ENCODE measurements at regions not wholly inside any gene's neighbourhood (a gene's known extent, or its start where the extent isn't known, plus 50 kb on each side); places are given as distances from the start of the nearest gene placed in this dataset.

GRCh38 chr17:15886221-15886620 lies 58.7 kb upstream of the ADORA2B start:
- H3K27me3 ChIP-seq (ENCODE audit: insufficient read depth in 3 of 3, low read length in 2 of 3), result peaks cover 0 to 4% (median 0%) of the 10 kb centered on the region in 3 donors
- ATAC-seq, result no peak
- 0 to 84% (median 84%) methylated on average over 1 to 8 of the region's 8 CpGs for WGBS, 3 donors
- no peaks in the 10 kb centered on the region for H3K36me3 ChIP-seq (ENCODE audit: insufficient read depth in 1 of 2, low read depth in 1 of 2)
- intact Hi-C loops (cut with DNase I), result no loop called here
- no peaks in the 10 kb centered on the region for H3K9me3 ChIP-seq
- DNase-seq, result no peak
- H3K4me3 ChIP-seq, result no peak overlapping the region
- TF ChIP-seq, protein P1, sequence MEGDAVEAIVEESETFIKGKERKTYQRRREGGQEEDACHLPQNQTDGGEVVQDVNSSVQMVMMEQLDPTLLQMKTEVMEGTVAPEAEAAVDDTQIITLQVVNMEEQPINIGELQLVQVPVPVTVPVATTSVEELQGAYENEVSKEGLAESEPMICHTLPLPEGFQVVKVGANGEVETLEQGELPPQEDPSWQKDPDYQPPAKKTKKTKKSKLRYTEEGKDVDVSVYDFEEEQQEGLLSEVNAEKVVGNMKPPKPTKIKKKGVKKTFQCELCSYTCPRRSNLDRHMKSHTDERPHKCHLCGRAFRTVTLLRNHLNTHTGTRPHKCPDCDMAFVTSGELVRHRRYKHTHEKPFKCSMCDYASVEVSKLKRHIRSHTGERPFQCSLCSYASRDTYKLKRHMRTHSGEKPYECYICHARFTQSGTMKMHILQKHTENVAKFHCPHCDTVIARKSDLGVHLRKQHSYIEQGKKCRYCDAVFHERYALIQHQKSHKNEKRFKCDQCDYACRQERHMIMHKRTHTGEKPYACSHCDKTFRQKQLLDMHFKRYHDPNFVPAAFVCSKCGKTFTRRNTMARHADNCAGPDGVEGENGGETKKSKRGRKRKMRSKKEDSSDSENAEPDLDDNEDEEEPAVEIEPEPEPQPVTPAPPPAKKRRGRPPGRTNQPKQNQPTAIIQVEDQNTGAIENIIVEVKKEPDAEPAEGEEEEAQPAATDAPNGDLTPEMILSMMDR (IDR thresholded peaks at IDR 0.05), result no peak
- H3K4me1 ChIP-seq, result no peaks in the 10 kb centered on the region
- H3K27ac ChIP-seq, result no peak overlapping the region

DNA sequence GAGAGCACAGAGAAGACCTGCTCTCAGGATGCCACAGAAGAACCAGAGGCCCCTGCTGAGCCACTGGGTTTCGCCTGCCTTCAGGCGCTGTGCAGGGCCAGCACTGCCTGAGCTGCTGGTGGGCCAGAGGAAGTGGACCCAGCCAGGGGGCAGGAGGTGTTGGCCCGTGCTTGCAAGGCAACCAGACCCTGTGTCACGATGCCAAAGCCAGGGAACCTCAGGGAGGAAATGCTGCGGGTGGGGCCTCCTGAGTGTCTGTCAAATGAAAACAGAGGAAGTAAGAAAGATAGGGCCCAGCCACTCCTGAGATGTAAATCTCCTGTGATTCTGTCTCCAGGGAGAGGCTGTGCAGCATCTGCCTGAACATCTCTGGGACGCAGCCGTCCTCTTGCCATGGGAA lies 58.1 kb upstream of the ADORA2B start:
- Histone ChIP-seq H3K36me3 (ENCODE audit: insufficient read depth in 1 of 2, low read depth in 1 of 2) (no peaks in the 10 kb centered on the region), H3K4me3 (no peak overlapping the region), H3K27ac (no peak overlapping the region), H3K9me3 (no peaks in the 10 kb centered on the region), H3K4me1 (no peaks in the 10 kb centered on the region), H3K27me3 (ENCODE audit: insufficient read depth in 3 of 3, low read length in 2 of 3) (peaks cover 0 to 4% (median 0%) of the 10 kb centered on the region in 3 donors)
- WGBS, 3 donors, result 52 to 55% methylated on average over 6 to 7 of the region's 7 CpGs; no CpG with 5 or more reads in 1 of the 3 donors
- DNase-seq, result no peak
- TF ChIP-seq, protein P1 (IDR thresholded peaks at IDR 0.05), result no peak
- intact Hi-C loops (cut with DNase I), result no loop called here
- no peak for ATAC-seq

DNA sequence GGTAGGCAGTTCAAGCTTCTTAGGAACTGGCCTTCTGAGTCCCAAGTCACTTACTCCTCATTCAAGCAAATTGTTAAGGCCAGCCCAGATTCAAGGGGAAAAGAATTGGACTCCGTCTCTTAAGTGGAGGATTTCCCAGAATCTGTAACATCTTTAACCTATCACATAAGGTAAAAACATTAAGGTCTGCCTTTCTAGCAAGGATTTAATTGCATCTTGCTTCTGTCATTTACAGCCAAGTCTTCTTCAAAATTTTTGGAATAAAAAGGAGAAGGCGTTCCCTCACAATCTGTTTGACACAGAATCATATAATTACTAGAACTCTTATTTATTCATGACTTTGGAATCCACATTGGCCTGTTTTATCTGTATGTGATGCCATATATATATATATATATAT lies 56.5 kb upstream of the ADORA2B start:
- 90 to 92% methylated on average over 2 of the region's 2 CpGs; no CpG with 5 or more reads in 1 of the 3 donors for WGBS, 3 donors

GRCh38 chr17:15890279-15890892 lies 54.5 kb upstream of the ADORA2B start:
- Histone ChIP-seq H3K36me3 (ENCODE audit: insufficient read depth in 1 of 2, low read depth in 1 of 2) (no peaks in the 10 kb centered on the region), H3K4me1 (no peaks in the 10 kb centered on the region), H3K27ac (no peak overlapping the region), H3K27me3 (ENCODE audit: insufficient read depth in 3 of 3, low read length in 2 of 3) (peaks cover 0 to 4% (median 0%) of the 10 kb centered on the region in 3 donors), H3K9me3 (no peaks in the 10 kb centered on the region), H3K4me3 (no peak overlapping the region)
- intact Hi-C loops (cut with DNase I), result no loop called here
- no peak for ATAC-seq
- TF ChIP-seq, protein P1 (IDR thresholded peaks at IDR 0.05), result no peak
- no peak for DNase-seq
- 70 to 81% (median 75%) methylated on average over 3 of the region's 3 CpGs for WGBS, 3 donors

More for the DNA sequence above, 56.5 kb upstream of the ADORA2B start:
- DNase-seq (no peak), ATAC-seq (no peak)
- H3K4me3 ChIP-seq, result no peak overlapping the region
- peaks cover 0 to 4% (median 0%) of the 10 kb centered on the region in 3 donors for H3K27me3 ChIP-seq (ENCODE audit: insufficient read depth in 3 of 3, low read length in 2 of 3)
- TF ChIP-seq, protein P1 (IDR thresholded peaks at IDR 0.05), result no peak
- H3K36me3 ChIP-seq (ENCODE audit: insufficient read depth in 1 of 2, low read depth in 1 of 2), result no peaks in the 10 kb centered on the region
- no peaks in the 10 kb centered on the region for H3K4me1 ChIP-seq
- H3K27ac ChIP-seq, result no peak overlapping the region
- H3K9me3 ChIP-seq, result no peaks in the 10 kb centered on the region
- intact Hi-C loops (cut with DNase I), result no loop called here

DNA sequence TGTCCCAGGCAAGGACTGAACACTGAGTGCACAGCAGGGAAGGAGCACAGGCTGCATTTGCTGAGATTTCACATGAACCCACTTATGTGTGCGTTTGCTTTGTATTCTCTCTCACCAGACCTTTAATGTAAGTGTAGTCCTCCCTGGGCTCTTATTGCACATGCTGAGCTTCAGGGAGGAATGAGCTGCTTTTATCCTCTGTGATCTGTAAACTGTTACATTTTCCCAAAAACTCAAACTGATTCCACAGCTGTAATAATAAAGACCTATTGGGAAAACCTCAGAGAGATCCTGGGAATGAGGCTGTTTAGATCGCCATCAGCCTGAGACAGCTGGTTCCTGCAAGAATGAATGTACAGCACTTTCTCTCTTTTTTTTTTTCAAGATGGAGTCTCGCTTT lies 53.6 kb upstream of the ADORA2B start:
- intact Hi-C loops (cut with DNase I), result no loop called here
- Histone ChIP-seq H3K27ac (no peak overlapping the region), H3K27me3 (ENCODE audit: insufficient read depth in 3 of 3, low read length in 2 of 3) (peaks cover 0 to 4% (median 0%) of the 10 kb centered on the region in 3 donors), H3K4me3 (no peak overlapping the region), H3K9me3 (no peaks in the 10 kb centered on the region), H3K36me3 (ENCODE audit: insufficient read depth in 1 of 2, low read depth in 1 of 2) (no peaks in the 10 kb centered on the region), H3K4me1 (no peaks in the 10 kb centered on the region)
- TF ChIP-seq, protein P1 (IDR thresholded peaks at IDR 0.05), result no peak
- WGBS, 3 donors, result 53 to 67% (median 54%) methylated on average over 3 of the region's 3 CpGs
- ATAC-seq, result no peak
- no peak for DNase-seq
